ENCODE measurements at regions not wholly inside any gene's neighbourhood (a gene's known extent, or its start where the extent isn't known, plus 50 kb on each side); places are given as distances from the start of the nearest gene placed in this dataset.

DNA sequence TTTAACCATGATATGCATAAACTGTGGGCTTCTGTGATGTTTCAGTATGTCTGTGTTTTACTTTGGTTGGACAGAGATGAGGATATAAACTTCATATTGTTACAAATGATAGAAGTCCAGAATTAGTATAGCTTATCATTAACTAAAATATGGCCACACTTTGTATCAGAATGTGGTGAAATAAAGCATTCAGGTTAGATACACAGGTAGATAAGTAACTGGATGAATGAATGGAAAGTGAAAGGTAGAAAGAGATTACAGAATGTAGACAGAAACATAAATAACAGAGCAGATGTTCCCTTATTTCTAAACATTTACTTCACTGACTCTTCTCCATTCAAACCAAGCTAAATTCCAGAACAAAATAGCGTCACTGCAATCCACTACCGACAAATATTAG lies 1033.8 kb downstream of the CDH18 start:
- TF ChIP-seq YY1 (tag by site-specific recombination; IDR thresholded peaks at IDR 0.05) = no peak
- TF ChIP-seq, protein P1, sequence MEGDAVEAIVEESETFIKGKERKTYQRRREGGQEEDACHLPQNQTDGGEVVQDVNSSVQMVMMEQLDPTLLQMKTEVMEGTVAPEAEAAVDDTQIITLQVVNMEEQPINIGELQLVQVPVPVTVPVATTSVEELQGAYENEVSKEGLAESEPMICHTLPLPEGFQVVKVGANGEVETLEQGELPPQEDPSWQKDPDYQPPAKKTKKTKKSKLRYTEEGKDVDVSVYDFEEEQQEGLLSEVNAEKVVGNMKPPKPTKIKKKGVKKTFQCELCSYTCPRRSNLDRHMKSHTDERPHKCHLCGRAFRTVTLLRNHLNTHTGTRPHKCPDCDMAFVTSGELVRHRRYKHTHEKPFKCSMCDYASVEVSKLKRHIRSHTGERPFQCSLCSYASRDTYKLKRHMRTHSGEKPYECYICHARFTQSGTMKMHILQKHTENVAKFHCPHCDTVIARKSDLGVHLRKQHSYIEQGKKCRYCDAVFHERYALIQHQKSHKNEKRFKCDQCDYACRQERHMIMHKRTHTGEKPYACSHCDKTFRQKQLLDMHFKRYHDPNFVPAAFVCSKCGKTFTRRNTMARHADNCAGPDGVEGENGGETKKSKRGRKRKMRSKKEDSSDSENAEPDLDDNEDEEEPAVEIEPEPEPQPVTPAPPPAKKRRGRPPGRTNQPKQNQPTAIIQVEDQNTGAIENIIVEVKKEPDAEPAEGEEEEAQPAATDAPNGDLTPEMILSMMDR (tag by site-specific recombination; IDR thresholded peaks at IDR 0.05) = no peak
- TF ChIP-seq, protein P2, sequence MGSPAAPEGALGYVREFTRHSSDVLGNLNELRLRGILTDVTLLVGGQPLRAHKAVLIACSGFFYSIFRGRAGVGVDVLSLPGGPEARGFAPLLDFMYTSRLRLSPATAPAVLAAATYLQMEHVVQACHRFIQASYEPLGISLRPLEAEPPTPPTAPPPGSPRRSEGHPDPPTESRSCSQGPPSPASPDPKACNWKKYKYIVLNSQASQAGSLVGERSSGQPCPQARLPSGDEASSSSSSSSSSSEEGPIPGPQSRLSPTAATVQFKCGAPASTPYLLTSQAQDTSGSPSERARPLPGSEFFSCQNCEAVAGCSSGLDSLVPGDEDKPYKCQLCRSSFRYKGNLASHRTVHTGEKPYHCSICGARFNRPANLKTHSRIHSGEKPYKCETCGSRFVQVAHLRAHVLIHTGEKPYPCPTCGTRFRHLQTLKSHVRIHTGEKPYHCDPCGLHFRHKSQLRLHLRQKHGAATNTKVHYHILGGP (tag by site-specific recombination; IDR thresholded peaks at IDR 0.05) = no peak

Measured in HEK293 (cell line).